ENCODE measurements at regions not wholly inside any gene's neighbourhood (a gene's known extent, or its start where the extent isn't known, plus 50 kb on each side); places are given as distances from the start of the nearest gene placed in this dataset.

DNA sequence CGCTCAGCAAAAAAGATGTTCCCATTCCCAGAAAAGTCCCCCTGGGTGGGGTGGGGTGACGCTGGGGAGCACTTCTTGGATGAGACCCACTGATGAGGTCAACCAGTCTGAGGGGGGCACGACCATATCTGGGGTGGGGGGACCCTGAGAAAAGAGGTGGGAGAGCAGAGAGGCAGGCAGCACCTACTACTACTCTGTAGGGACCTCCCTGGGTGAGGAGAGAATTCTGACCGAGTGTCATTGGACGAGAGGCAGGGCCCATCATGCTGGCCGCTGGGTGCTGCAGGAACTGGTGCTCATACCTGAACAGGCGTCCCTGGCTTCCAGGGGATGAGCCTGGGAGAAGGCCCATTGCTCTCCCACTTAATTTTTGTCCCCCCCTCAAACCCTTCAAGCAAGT is 158.8 kb downstream of the KLF13 start:
- ATAC-seq (ENCODE audit: insufficient read depth, low FRiP score): no peak
- H3K27me3 ChIP-seq (ENCODE audit: control insufficient read depth in 3 of 3, insufficient read depth in 3 of 3, low read length in 2 of 3): peaks cover 0 to 40% (median 38%) of the 10 kb centered on the region in 3 donors
- TF ChIP-seq, protein P1, sequence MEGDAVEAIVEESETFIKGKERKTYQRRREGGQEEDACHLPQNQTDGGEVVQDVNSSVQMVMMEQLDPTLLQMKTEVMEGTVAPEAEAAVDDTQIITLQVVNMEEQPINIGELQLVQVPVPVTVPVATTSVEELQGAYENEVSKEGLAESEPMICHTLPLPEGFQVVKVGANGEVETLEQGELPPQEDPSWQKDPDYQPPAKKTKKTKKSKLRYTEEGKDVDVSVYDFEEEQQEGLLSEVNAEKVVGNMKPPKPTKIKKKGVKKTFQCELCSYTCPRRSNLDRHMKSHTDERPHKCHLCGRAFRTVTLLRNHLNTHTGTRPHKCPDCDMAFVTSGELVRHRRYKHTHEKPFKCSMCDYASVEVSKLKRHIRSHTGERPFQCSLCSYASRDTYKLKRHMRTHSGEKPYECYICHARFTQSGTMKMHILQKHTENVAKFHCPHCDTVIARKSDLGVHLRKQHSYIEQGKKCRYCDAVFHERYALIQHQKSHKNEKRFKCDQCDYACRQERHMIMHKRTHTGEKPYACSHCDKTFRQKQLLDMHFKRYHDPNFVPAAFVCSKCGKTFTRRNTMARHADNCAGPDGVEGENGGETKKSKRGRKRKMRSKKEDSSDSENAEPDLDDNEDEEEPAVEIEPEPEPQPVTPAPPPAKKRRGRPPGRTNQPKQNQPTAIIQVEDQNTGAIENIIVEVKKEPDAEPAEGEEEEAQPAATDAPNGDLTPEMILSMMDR (IDR thresholded peaks at IDR 0.05; ENCODE audit: control extremely low read depth, extremely low read depth): no peak
- no peak overlapping the region for H3K4me3 ChIP-seq
- 93 to 95% methylated on average over 7 of the region's 7 CpGs for WGBS, 2 donors
- H3K4me1 ChIP-seq (ENCODE audit: control insufficient read depth in 5 of 5, insufficient read depth in 5 of 5, low read length in 5 of 5): peaks cover 0 to 15% (median 5%) of the 10 kb centered on the region in 5 donors
- no peak overlapping the region for H3K9ac ChIP-seq (ENCODE audit: insufficient read depth in 1 of 2, low read length in 2 of 2)
- no peak overlapping the region for H3K27ac ChIP-seq (ENCODE audit: low read depth in 1 of 2, low read length in 1 of 2)
- no peak for DNase-seq
- peaks cover 0 to 7% (median 0%) of the 10 kb centered on the region in 4 donors for H3K9me3 ChIP-seq (ENCODE audit: control insufficient read depth in 4 of 4, insufficient read depth in 3 of 4, low read length in 3 of 4)
- H3K36me3 ChIP-seq (ENCODE audit: control insufficient read depth in 4 of 4, insufficient read depth in 4 of 4, low read length in 4 of 4): no peaks in the 10 kb centered on the region

DNA sequence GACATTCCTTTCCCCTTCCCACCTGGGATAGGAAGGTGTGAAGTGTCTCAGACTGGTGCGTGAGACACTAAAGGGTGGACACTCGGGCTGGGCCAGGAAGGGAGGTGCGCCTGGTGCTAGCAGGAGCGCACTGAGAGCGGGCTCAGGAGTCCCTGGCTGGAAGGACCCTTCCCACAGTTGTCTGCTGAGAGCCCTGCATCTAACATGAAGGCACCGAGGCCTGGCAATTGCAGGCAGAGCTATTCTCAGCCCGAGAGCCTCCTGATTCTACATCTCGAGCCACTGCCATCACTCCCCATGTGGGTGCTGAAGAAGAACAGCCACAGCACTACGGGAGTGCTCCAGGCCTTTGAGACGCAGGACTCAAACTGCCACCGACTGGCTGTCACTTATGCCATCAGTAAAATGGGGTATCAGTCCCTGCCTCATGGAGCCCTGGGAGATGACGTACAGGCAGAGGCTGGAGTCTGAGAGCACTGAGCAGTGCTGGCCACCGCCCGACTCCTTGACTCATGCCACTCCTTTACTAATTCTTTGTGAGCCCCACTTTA is 159.4 kb downstream of the KLF13 start:
- ATAC-seq (ENCODE audit: insufficient read depth, low FRiP score): no peak
- Histone ChIP-seq H3K36me3 (ENCODE audit: control insufficient read depth in 4 of 4, insufficient read depth in 4 of 4, low read length in 4 of 4) (no peaks in the 10 kb centered on the region), H3K27ac (ENCODE audit: low read depth in 1 of 2, low read length in 1 of 2) (no peak overlapping the region), H3K27me3 (ENCODE audit: control insufficient read depth in 3 of 3, insufficient read depth in 3 of 3, low read length in 2 of 3) (peaks cover 0 to 36% (median 35%) of the 10 kb centered on the region in 3 donors), H3K4me1 (ENCODE audit: control insufficient read depth in 5 of 5, insufficient read depth in 5 of 5, low read length in 5 of 5) (peaks cover 0 to 15% (median 3%) of the 10 kb centered on the region in 5 donors), H3K4me3 (no peak overlapping the region), H3K9ac (ENCODE audit: insufficient read depth in 1 of 2, low read length in 2 of 2) (no peak overlapping the region), H3K9me3 (ENCODE audit: control insufficient read depth in 4 of 4, insufficient read depth in 3 of 4, low read length in 3 of 4) (peaks cover 0 to 7% (median 0%) of the 10 kb centered on the region in 4 donors)
- TF ChIP-seq, protein P1 (IDR thresholded peaks at IDR 0.05; ENCODE audit: control extremely low read depth, extremely low read depth): no peak
- 93 to 94% methylated on average over 14 of the region's 14 CpGs for WGBS, 2 donors
- no peak for DNase-seq

DNA sequence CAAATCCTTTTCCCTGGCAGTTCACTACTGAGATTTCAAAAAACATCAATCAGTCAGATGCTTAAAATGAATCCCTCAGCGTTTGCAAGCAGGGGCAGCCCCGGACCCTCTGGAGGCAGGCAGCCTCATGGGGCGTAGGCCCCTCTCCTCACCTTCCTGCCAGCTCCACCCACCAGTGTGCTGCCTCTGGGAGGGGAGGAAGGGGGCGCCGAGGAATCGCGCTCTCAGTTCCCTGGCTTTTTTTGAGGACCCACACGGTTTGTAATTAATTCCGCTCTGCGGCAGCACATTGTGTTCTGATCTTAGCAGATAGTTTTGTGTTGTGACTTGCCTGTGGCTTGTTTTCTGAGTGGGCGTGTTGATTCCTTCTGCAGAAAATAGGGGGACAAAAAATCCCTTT is 159.9 kb downstream of the KLF13 start:
- Histone ChIP-seq H3K36me3 (ENCODE audit: control insufficient read depth in 4 of 4, insufficient read depth in 4 of 4, low read length in 4 of 4) (no peaks in the 10 kb centered on the region), H3K9ac (ENCODE audit: insufficient read depth in 1 of 2, low read length in 2 of 2) (no peak overlapping the region), H3K9me3 (ENCODE audit: control insufficient read depth in 4 of 4, insufficient read depth in 3 of 4, low read length in 3 of 4) (peaks cover 0 to 7% (median 0%) of the 10 kb centered on the region in 4 donors), H3K27me3 (ENCODE audit: control insufficient read depth in 3 of 3, insufficient read depth in 3 of 3, low read length in 2 of 3) (peaks cover 0 to 33% (median 32%) of the 10 kb centered on the region in 3 donors), H3K27ac (ENCODE audit: low read depth in 1 of 2, low read length in 1 of 2) (no peak overlapping the region), H3K4me1 (ENCODE audit: control insufficient read depth in 5 of 5, insufficient read depth in 5 of 5, low read length in 5 of 5) (peaks cover 0 to 15% (median 3%) of the 10 kb centered on the region in 5 donors), H3K4me3 (no peak overlapping the region)
- WGBS, 2 donors: 74 to 77% methylated on average over 11 of the region's 11 CpGs
- DNase-seq: no peak
- TF ChIP-seq, protein P1 (IDR thresholded peaks at IDR 0.05; ENCODE audit: control extremely low read depth, extremely low read depth): no peak
- ATAC-seq (ENCODE audit: insufficient read depth, low FRiP score): no peak

All from lung (tissue), 11 donors.